GM23248 (cell line): ENCODE measurements at regions not wholly inside any gene's neighbourhood (a gene's known extent, or its start where the extent isn't known, plus 50 kb on each side); places are given as distances from the start of the nearest gene placed in this dataset.
A peak's percentile ranks its signal among the peaks of the same experiment; 100 is the strongest.
"Not testable (repeated sequence)": the region's sequence is repeated elsewhere in the genome, so short reads cannot be mapped to it uniquely, and the experiment has no call there.

Source experiments
- DNase-seq: peaks from one replicate; pipeline ENCODE4 v3.0.0-alpha.2; 2015
- H2AFZ ChIP-seq: fragments of 200-600 bp; sonication (generic); 2 replicates; pipeline ENCODE4 v1.6.1; 2016; ENCODE audit warnings: antibody characterized with exemption
- H3F3A ChIP-seq: fragments of 200-600 bp; sonication (generic); 2 replicates; pipeline ENCODE4 v1.6.1; 2016; ENCODE audit warnings: mild to moderate bottlenecking, antibody characterized with exemption, mixed run types; ENCODE audit not compliant: insufficient read depth
- H3K27ac ChIP-seq: fragments of 200-600 bp; sonication (generic); 2 replicates; pipeline ENCODE4 v1.5.1; 2016; ENCODE audit warnings: mild to moderate bottlenecking
- H3K27me3 ChIP-seq: fragments of 200-600 bp; sonication (generic); replicated peaks from 2 replicates; pipeline ENCODE4 v1.6.1; 2016; ENCODE audit warnings: mild to moderate bottlenecking; ENCODE audit not compliant: insufficient read depth
- H3K36me3 ChIP-seq: fragments of 200-600 bp; sonication (generic); 2 replicates; pipeline ENCODE4 v1.6.1; 2016; ENCODE audit warnings: low read depth, mild to moderate bottlenecking
- H3K4me1 ChIP-seq: fragments of 200-600 bp; sonication (generic); 2 replicates; pipeline ENCODE4 v1.6.1; 2016; ENCODE audit warnings: mild to moderate bottlenecking; ENCODE audit not compliant: insufficient read depth
- H3K4me2 ChIP-seq: fragments of 200-600 bp; sonication (generic); one replicate; pipeline ENCODE4 v1.6.1; 2016; ENCODE audit warnings: mild to moderate bottlenecking; ENCODE audit not compliant: unreplicated experiment
- H3K4me3 ChIP-seq: fragments of 200-600 bp; sonication (generic); 2 replicates; pipeline ENCODE4 v1.5.1; 2016; ENCODE audit warnings: mild to moderate bottlenecking
- H3K79me2 ChIP-seq: fragments of 200-600 bp; sonication (generic); 2 replicates; pipeline ENCODE4 v1.6.1; 2016; ENCODE audit warnings: mild to moderate bottlenecking; ENCODE audit not compliant: insufficient read depth
- H3K9ac ChIP-seq: fragments of 200-600 bp; sonication (generic); 2 replicates; pipeline ENCODE4 v1.6.1; 2016; ENCODE audit warnings: mild to moderate bottlenecking
- H3K9me2 ChIP-seq: fragments of 200-600 bp; sonication (generic); 2 replicates; pipeline ENCODE4 v1.6.1; 2016; ENCODE audit warnings: mixed run types, mild to moderate bottlenecking, moderate library complexity; ENCODE audit not compliant: insufficient read depth
- H3K9me3 ChIP-seq: fragments of 200-600 bp; sonication (generic); one replicate; pipeline ENCODE4 v1.6.1; 2017; ENCODE audit warnings: low read depth
- H4K20me1 ChIP-seq: fragments of 200-600 bp; sonication (generic); 2 replicates; pipeline ENCODE4 v1.6.0; 2016; ENCODE audit not compliant: insufficient read depth
- EZH2 ChIP-seq: fragments of 200-600 bp; sonication (generic); IDR thresholded peaks from 2 replicates; pipeline ENCODE4 v1.6.1; 2018; ENCODE audit warnings: antibody characterized with exemption, mild to moderate bottlenecking; ENCODE audit not compliant: insufficient read depth, poor library complexity, severe bottlenecking
- EZH2phosphoT487 ChIP-seq: fragments of 200-600 bp; sonication (generic); IDR thresholded peaks from 2 replicates; pipeline ENCODE4 v1.6.1; 2018; ENCODE audit warnings: antibody characterized with exemption, moderate library complexity, mild to moderate bottlenecking, low read depth; ENCODE audit not compliant: insufficient read depth
- WGBS, 2 experiments: methylation state at CpG; one replicate each; pipeline ENCODE4 v1.1.6; 2015 to 2017; ENCODE audit warnings: low lambda C conversion rate in 2 of 2, low coverage in 1 of 2; ENCODE audit errors: missing lambda C conversion rate in 2 of 2; 5-methylcytosine and 5-hydroxymethylcytosine counted together
- in situ Hi-C: fragments of 300-500 bp; cut with MboI; formaldehyde crosslinking; loops from 2 replicates; pipeline ENCODE4 v1.15.0; 2020

- H3K9me3 ChIP-seq = no peaks in the 10 kb centered on the region
- no peaks in the 10 kb centered on the region for H3K79me2 ChIP-seq
- H3K27me3 ChIP-seq = no peaks in the 10 kb centered on the region
- no peak overlapping the region for H3K9ac ChIP-seq
- peaks cover 6% of the 10 kb centered on the region; the same call in 1 of the 2 replicates for H3K4me1 ChIP-seq
- 94 to 96% methylated on average over 16 to 17 of the region's 17 CpGs for WGBS, 2 experiments
- DNase-seq = no peak
- no peak overlapping the region for H2AFZ ChIP-seq
- no peaks in the 10 kb centered on the region for H3K9me2 ChIP-seq
- in situ Hi-C loops = no loop called here
- no peak for TF ChIP-seq EZH2
- no peak for TF ChIP-seq EZH2phosphoT487
- H4K20me1 ChIP-seq = no peaks in the 10 kb centered on the region
- no peak overlapping the region for H3K27ac ChIP-seq
- no peak overlapping the region for H3K4me2 ChIP-seq
- H3K36me3 ChIP-seq = no peaks in the 10 kb centered on the region
- H3F3A ChIP-seq = no peaks in the 10 kb centered on the region
- no peak overlapping the region for H3K4me3 ChIP-seq
Observed at GRCh38 chr15:77889009-77889806, 188.3 kb downstream of the TBC1D2B start.

- in situ Hi-C loops, H3K27ac ChIP-seq: not testable (repeated sequence)
Observed at GRCh38 chr15:77887563-77888429, 189.7 kb downstream of the TBC1D2B start.

GRCh38 chr15:77886805-77887448 is 190.6 kb downstream of the TBC1D2B start:
- no peak for DNase-seq
- Histone ChIP-seq H3K9ac (peak overlapping the region; percentile 49; the same call in 1 of the 2 replicates), H2AFZ (no peak overlapping the region), H3K27me3 (no peaks in the 10 kb centered on the region), H3K9me3 (no peaks in the 10 kb centered on the region), H3K9me2 (no peaks in the 10 kb centered on the region), H3K4me3 (no peak overlapping the region), H4K20me1 (no peaks in the 10 kb centered on the region), H3K36me3 (no peaks in the 10 kb centered on the region), H3K27ac (no peak overlapping the region), H3F3A (no peaks in the 10 kb centered on the region), H3K4me2 (no peak overlapping the region), H3K79me2 (no peaks in the 10 kb centered on the region), H3K4me1 (peaks cover 6% of the 10 kb centered on the region; the same call in 1 of the 2 replicates)
- in situ Hi-C loops = no loop called here
- TF ChIP-seq EZH2 = no peak
- TF ChIP-seq EZH2phosphoT487 = no peak
- 94 to 96% methylated on average over 10 to 11 of the region's 11 CpGs for WGBS, 2 experiments

More at GRCh38 chr15:77887563-77888429, 189.7 kb downstream of the TBC1D2B start:
- not testable (repeated sequence) for H3F3A ChIP-seq, H3K36me3 ChIP-seq, H3K4me1 ChIP-seq, H3K9me3 ChIP-seq, H3K9me2 ChIP-seq, H3K27me3 ChIP-seq, H3K79me2 ChIP-seq, H4K20me1 ChIP-seq, DNase-seq, H3K4me3 ChIP-seq, H3K4me2 ChIP-seq, H2AFZ ChIP-seq
- 27 to 46% methylated on average over 5 to 11 of the region's 16 CpGs for WGBS, 2 experiments
- peak overlapping the region; percentile 49; the same call in 1 of the 2 replicates for H3K9ac ChIP-seq

GRCh38 chr15:77885877-77886500 is 191.5 kb downstream of the TBC1D2B start:
- H3K4me1 ChIP-seq, H3K79me2 ChIP-seq, H3K9me2 ChIP-seq, H3K4me3 ChIP-seq, H3K27ac ChIP-seq, H3K9ac ChIP-seq, in situ Hi-C loops, H3K4me2 ChIP-seq, DNase-seq, H3K9me3 ChIP-seq, H2AFZ ChIP-seq, H3K36me3 ChIP-seq, H3F3A ChIP-seq, H4K20me1 ChIP-seq, H3K27me3 ChIP-seq: not testable (repeated sequence)
- 92 to 93% methylated on average over 15 to 17 of the region's 17 CpGs for WGBS, 2 experiments

- H3K4me3 ChIP-seq, H3K4me2 ChIP-seq, H3K79me2 ChIP-seq, H3K27me3 ChIP-seq, H3K9me3 ChIP-seq, H3K4me1 ChIP-seq, H3K9ac ChIP-seq, H3K27ac ChIP-seq, DNase-seq, H3K36me3 ChIP-seq, in situ Hi-C loops, H3F3A ChIP-seq, H4K20me1 ChIP-seq, H3K9me2 ChIP-seq, H2AFZ ChIP-seq: not testable (repeated sequence)
- no CpG with 5 or more reads among the region's 9 CpGs for WGBS, 2 experiments
Observed at GRCh38 chr15:77883012-77883411, 194.5 kb downstream of the TBC1D2B start.
